B cell (primary cell): ENCODE measurements at regions not wholly inside any gene's neighbourhood (a gene's known extent, or its start where the extent isn't known, plus 50 kb on each side); places are given as distances from the start of the nearest gene placed in this dataset.

Experiments used
- ATAC-seq: fragments of 200-7000 bp; cut with Tn5 transposase; one replicate; pipeline ENCODE4 v1.10.0; 2021; ENCODE audit warnings: low read depth, mild to moderate bottlenecking, moderate number of reproducible peaks, moderate library complexity
- CTCF ChIA-PET: fragments of 350-600 bp; sonication (Branson Sonifier 250); formaldehyde crosslinking; loops from one replicate; lab custom pipeline; 2021; ENCODE audit warnings: antibody characterized with exemption, inconsistent platforms; lab: Charles Lee
- POLR2A ChIA-PET: fragments of 350-600 bp; sonication (Branson Sonifier 250); formaldehyde crosslinking; loops from one replicate; lab custom pipeline; 2021; ENCODE audit warnings: antibody characterized with exemption; lab: Charles Lee
- DNase-seq: peaks from one replicate; pipeline ENCODE4 v3.0.0; 2013
- H2AFZ ChIP-seq: 2 replicates; pipeline ENCODE4 v1.6.1; 2012; ENCODE audit warnings: mild to moderate bottlenecking, low read depth, low read length; ENCODE audit not compliant: insufficient read depth, poor library complexity, severe bottlenecking
- H3K27ac ChIP-seq, 2 donors: 1 replicate in 1 of 2; 2 replicates in 1 of 2; pipeline ENCODE4 v1.5.1; 2012 to 2013; ENCODE audit warnings: low read length in 2 of 2, mild to moderate bottlenecking in 2 of 2, moderate library complexity in 1 of 2
- H3K27me3 ChIP-seq, 4 experiments: fragments of 200-600 bp in 1 of 4; sonication (generic) in 1 of 4; replicated peaks in 1 of 4; 1 replicate in 2 of 4; 2 replicates in 2 of 4; pipeline versions ENCODE4 v1.6.1 to v1.7.0; 2013 to 2016; ENCODE audit warnings: low read length in 3 of 4, mild to moderate bottlenecking in 2 of 4, mixed read lengths in 1 of 4, moderate library complexity in 1 of 4; ENCODE audit not compliant: insufficient read depth in 4 of 4, control insufficient read depth in 3 of 4; ENCODE audit errors: control extremely low read depth in 1 of 4
- H3K36me3 ChIP-seq, 2 experiments: replicated peaks in 1 of 2; 1 replicate in 1 of 2; 2 replicates in 1 of 2; pipeline versions ENCODE4 v1.6.1 to v1.7.1; 2013; ENCODE audit warnings: low read length in 1 of 2; ENCODE audit not compliant: insufficient read depth in 2 of 2, control insufficient read depth in 1 of 2; ENCODE audit errors: control extremely low read depth in 1 of 2, extremely low read depth in 1 of 2
- H3K4me1 ChIP-seq, 2 donors: fragments of 200-600 bp in 1 of 2; sonication (generic) in 1 of 2; 1 replicate in 1 of 2; 2 replicates in 1 of 2; pipeline versions ENCODE4 v1.5.1 to v1.6.1; 2013 to 2017; ENCODE audit warnings: low read length in 2 of 2; ENCODE audit not compliant: control insufficient read depth in 2 of 2, insufficient read depth in 2 of 2
- H3K4me2 ChIP-seq: replicated peaks from 2 replicates; pipeline ENCODE3; 2012; ENCODE audit warnings: mild to moderate bottlenecking, low read depth, low read length; ENCODE audit not compliant: poor library complexity, severe bottlenecking
- H3K4me3 ChIP-seq, 5 experiments: fragments of 200-600 bp in 1 of 5; sonication (generic) in 1 of 5; 1 replicate in 3 of 5; 2 replicates in 2 of 5; pipeline versions ENCODE4 v1.5.1 to v1.7.0; 2011 to 2016; ENCODE audit warnings: low read length in 4 of 5, mild to moderate bottlenecking in 4 of 5, low read depth in 2 of 5, control low read depth in 1 of 5, moderate library complexity in 1 of 5; ENCODE audit not compliant: insufficient read depth in 1 of 5; ENCODE audit errors: control extremely low read depth in 1 of 5, extremely low read depth in 1 of 5
- H3K79me2 ChIP-seq: fragments of 200-600 bp; sonication (generic); one replicate; pipeline ENCODE4 v1.6.0; 2016; ENCODE audit warnings: low read length; ENCODE audit not compliant: control insufficient read depth, insufficient read depth
- H3K9ac ChIP-seq: fragments of 200-600 bp; sonication (generic); 2 replicates; pipeline ENCODE4 v1.6.1; 2017; ENCODE audit warnings: mild to moderate bottlenecking, low read length, moderate library complexity
- H3K9me3 ChIP-seq, 3 donors: one replicate each; pipeline versions ENCODE4 v1.6.1 to v1.7.1; 2013; ENCODE audit warnings: low read length in 2 of 3; ENCODE audit not compliant: control insufficient read depth in 2 of 3, insufficient read depth in 1 of 3; ENCODE audit errors: control extremely low read depth in 1 of 3
- H4K20me1 ChIP-seq: 2 replicates; pipeline ENCODE4 v1.6.0; 2012; ENCODE audit warnings: mild to moderate bottlenecking, low read length; ENCODE audit not compliant: insufficient read depth, control insufficient read depth, poor library complexity, severe bottlenecking
- H3K27ac Mint-ChIP-seq: one replicate; pipeline ENCODE4 v1.8.0; 2021; ENCODE audit warnings: mixed read lengths
- H3K27me3 Mint-ChIP-seq: one replicate; pipeline ENCODE4 v1.8.0; 2021; ENCODE audit warnings: mixed read lengths
- H3K4me1 Mint-ChIP-seq: one replicate; pipeline ENCODE4 v1.8.0; 2021; ENCODE audit warnings: mixed read lengths
- H3K4me3 Mint-ChIP-seq: one replicate; pipeline ENCODE4 v1.8.0; 2021; ENCODE audit warnings: mixed read lengths
- H3K9me3 Mint-ChIP-seq: one replicate; pipeline ENCODE4 v1.8.0; 2022; ENCODE audit warnings: mixed read lengths; ENCODE audit not compliant: insufficient read depth
- EZH2 ChIP-seq: IDR thresholded peaks from 2 replicates; pipeline ENCODE4 v1.6.1; 2012; ENCODE audit warnings: borderline replicate concordance, low read depth, mild to moderate bottlenecking, moderate library complexity, low read length; ENCODE audit not compliant: insufficient read depth, poor library complexity, severe bottlenecking
- WGBS: methylation state at CpG from one replicate; pipeline ENCODE4 v1.1.5; 2013; ENCODE audit warnings: missing lambda C conversion rate; ENCODE audit not compliant: insufficient coverage; 5-methylcytosine and 5-hydroxymethylcytosine counted together
- intact Hi-C: fragments of 100-400 bp; cut with micrococcal nuclease; formaldehyde crosslinking; loops from one replicate; pipeline ENCODE4 v1.10.0; 2022
- TF ChIP-seq, protein P1 (sequence below): fragments of 200-600 bp; IDR thresholded peaks from one replicate; pipeline ENCODE4 v1.8.0; 2022; ENCODE audit warnings: antibody characterized with exemption, mild to moderate bottlenecking

DNA sequence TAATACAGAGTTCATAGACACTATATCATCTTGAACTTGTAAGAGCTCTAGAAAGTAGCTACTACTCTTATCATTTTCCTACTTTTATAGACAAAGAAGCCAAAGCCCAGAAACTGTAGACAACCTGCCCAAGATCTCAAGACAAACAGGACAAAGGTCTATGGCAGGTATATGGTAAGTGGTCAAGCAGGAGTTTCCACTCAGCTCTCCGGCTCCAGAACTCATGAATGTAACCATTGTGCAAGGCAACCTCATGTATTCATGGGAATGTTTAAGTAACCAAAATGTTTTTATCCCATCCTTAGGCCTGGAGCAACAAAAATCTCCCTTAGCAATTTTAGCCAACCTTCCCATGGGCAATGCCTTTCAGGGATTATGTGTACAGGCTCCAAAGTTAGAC is 163.4 kb upstream of the PUM3 start:
- H3K9me3 Mint-ChIP-seq = no peaks in the 10 kb centered on the region
- H2AFZ ChIP-seq = no peak overlapping the region
- no peak overlapping the region for H3K4me3 ChIP-seq
- no CpG with 5 or more reads among the region's 1 CpG for WGBS
- H3K36me3 ChIP-seq = no peaks in the 10 kb centered on the region
- no peak overlapping the region for H3K27ac Mint-ChIP-seq
- TF ChIP-seq EZH2 = no peak
- TF ChIP-seq, protein P1, sequence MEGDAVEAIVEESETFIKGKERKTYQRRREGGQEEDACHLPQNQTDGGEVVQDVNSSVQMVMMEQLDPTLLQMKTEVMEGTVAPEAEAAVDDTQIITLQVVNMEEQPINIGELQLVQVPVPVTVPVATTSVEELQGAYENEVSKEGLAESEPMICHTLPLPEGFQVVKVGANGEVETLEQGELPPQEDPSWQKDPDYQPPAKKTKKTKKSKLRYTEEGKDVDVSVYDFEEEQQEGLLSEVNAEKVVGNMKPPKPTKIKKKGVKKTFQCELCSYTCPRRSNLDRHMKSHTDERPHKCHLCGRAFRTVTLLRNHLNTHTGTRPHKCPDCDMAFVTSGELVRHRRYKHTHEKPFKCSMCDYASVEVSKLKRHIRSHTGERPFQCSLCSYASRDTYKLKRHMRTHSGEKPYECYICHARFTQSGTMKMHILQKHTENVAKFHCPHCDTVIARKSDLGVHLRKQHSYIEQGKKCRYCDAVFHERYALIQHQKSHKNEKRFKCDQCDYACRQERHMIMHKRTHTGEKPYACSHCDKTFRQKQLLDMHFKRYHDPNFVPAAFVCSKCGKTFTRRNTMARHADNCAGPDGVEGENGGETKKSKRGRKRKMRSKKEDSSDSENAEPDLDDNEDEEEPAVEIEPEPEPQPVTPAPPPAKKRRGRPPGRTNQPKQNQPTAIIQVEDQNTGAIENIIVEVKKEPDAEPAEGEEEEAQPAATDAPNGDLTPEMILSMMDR = no peak
- no peaks in the 10 kb centered on the region for H3K79me2 ChIP-seq
- DNase-seq = no peak
- peaks cover 0 to 2% (median 0%) of the 10 kb centered on the region in 3 donors for H3K9me3 ChIP-seq
- ChIA-PET CTCF (no interaction called here), POLR2A (no interaction called here)
- no peaks in the 10 kb centered on the region for H3K4me1 ChIP-seq
- H3K27ac ChIP-seq = no peak overlapping the region
- no peak overlapping the region for H3K4me2 ChIP-seq
- H3K27me3 ChIP-seq = no peaks in the 10 kb centered on the region
- H3K27me3 Mint-ChIP-seq = peaks cover 9% of the 10 kb centered on the region
- intact Hi-C loops = no loop called here
- H4K20me1 ChIP-seq = no peaks in the 10 kb centered on the region
- ATAC-seq = no peak
- no peaks in the 10 kb centered on the region for H3K4me1 Mint-ChIP-seq
- H3K4me3 Mint-ChIP-seq = no peak overlapping the region
- H3K9ac ChIP-seq = no peak overlapping the region

DNA sequence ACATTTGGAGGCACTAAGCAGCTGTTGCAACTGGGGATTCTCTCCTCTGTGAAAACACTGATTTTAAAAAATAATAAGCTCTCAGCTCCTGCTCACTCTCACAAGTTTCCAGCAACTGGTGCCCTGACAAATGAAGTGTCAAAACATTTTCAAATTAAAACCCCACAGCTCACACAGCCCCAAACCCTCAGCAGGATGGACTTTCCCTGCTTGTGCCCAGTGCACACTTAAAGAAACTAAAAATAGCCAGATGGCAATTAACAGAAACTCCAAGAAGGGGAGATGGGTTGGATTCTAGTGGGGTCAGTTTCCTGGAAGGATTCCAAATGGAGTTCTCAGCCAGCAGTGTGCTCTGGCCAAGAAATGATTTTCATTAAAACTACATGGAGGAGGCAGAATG is 163.0 kb upstream of the PUM3 start:
- ChIA-PET CTCF (no interaction called here), POLR2A (no interaction called here)
- Mint-ChIP-seq H3K4me3 (no peak overlapping the region), H3K27ac (no peak overlapping the region), H3K4me1 (no peaks in the 10 kb centered on the region), H3K27me3 (peaks cover 12% of the 10 kb centered on the region), H3K9me3 (no peaks in the 10 kb centered on the region)
- no peak overlapping the region for H3K4me3 ChIP-seq
- H3K79me2 ChIP-seq = no peaks in the 10 kb centered on the region
- DNase-seq (no peak), ATAC-seq (no peak)
- H3K27me3 ChIP-seq = no peaks in the 10 kb centered on the region
- no peaks in the 10 kb centered on the region for H3K36me3 ChIP-seq
- H3K4me1 ChIP-seq = no peaks in the 10 kb centered on the region
- H2AFZ ChIP-seq = no peak overlapping the region
- TF ChIP-seq EZH2 = no peak
- TF ChIP-seq, protein P1 = no peak
- no peak overlapping the region for H3K4me2 ChIP-seq
- H3K9ac ChIP-seq = no peak overlapping the region
- intact Hi-C loops = no loop called here
- H3K9me3 ChIP-seq = peaks cover 0 to 2% (median 0%) of the 10 kb centered on the region in 3 donors
- H4K20me1 ChIP-seq = no peaks in the 10 kb centered on the region
- H3K27ac ChIP-seq = no peak overlapping the region
